HG03095 (cell line): ENCODE measurements at regions not wholly inside any gene's neighbourhood (a gene's known extent, or its start where the extent isn't known, plus 50 kb on each side); places are given as distances from the start of the nearest gene placed in this dataset.

Experiments
- ATAC-seq: cut with Tn5 transposase; IDR thresholded peaks from one replicate; pipeline ENCODE4 v1.9.1; 2021; ENCODE audit warnings: moderate library complexity; ENCODE audit not compliant: unreplicated experiment

- no peak for ATAC-seq
These were observed 251.7 kb upstream of the TBX3 start for GRCh38 chr12:114935658-114936057.

- no peak for ATAC-seq
These were observed 249.6 kb upstream of the TBX3 start for GRCh38 chr12:114933428-114934160.

- no peak for ATAC-seq
These were observed 248.8 kb upstream of the TBX3 start for GRCh38 chr12:114932806-114933205.

GRCh38 chr12:114931025-114931424, 247.1 kb upstream of the TBX3 start:
- no peak for ATAC-seq

- ATAC-seq, result no peak
These were observed 242.4 kb upstream of the TBX3 start for GRCh38 chr12:114926341-114926740.

GRCh38 chr12:114924946-114925475, 241.0 kb upstream of the TBX3 start:
- no peak for ATAC-seq

- ATAC-seq, result no peak
These were observed 237.8 kb upstream of the TBX3 start for GRCh38 chr12:114921781-114922180.

GRCh38 chr12:114920771-114921554, 237.0 kb upstream of the TBX3 start:
- no peak for ATAC-seq

GRCh38 chr12:114919479-114919878, 235.5 kb upstream of the TBX3 start:
- no peak for ATAC-seq

GRCh38 chr12:114918535-114919233, 234.7 kb upstream of the TBX3 start:
- no peak for ATAC-seq

GRCh38 chr12:114917953-114918352, 234.0 kb upstream of the TBX3 start:
- no peak for ATAC-seq

- no peak for ATAC-seq
These were observed 233.3 kb upstream of the TBX3 start for GRCh38 chr12:114917307-114917706.

- no peak for ATAC-seq
These were observed 232.6 kb upstream of the TBX3 start for GRCh38 chr12:114916541-114916940.

GRCh38 chr12:114916124-114916523, 232.1 kb upstream of the TBX3 start:
- no peak for ATAC-seq

- no peak for ATAC-seq
These were observed 230.2 kb upstream of the TBX3 start for GRCh38 chr12:114913871-114914801.

GRCh38 chr12:114912811-114913210, 228.8 kb upstream of the TBX3 start:
- ATAC-seq, result no peak

GRCh38 chr12:114911196-114911595, 227.2 kb upstream of the TBX3 start:
- no peak for ATAC-seq

GRCh38 chr12:114904254-114905003, 220.5 kb upstream of the TBX3 start:
- ATAC-seq, result no peak

- no peak for ATAC-seq
These were observed 219.2 kb upstream of the TBX3 start for GRCh38 chr12:114903083-114903691.
